ENCODE measurements at regions not wholly inside any gene's neighbourhood (a gene's known extent, or its start where the extent isn't known, plus 50 kb on each side); places are given as distances from the start of the nearest gene placed in this dataset.

GRCh38 chr6:115004982-115005381 is 662.2 kb upstream of the HS3ST5 start:
- no peak for TF ChIP-seq CTCF (IDR thresholded peaks at IDR 0.05; ENCODE audit: extremely low read depth, insufficient read depth, missing control alignments)
- in situ Hi-C loops (cut with MboI; ENCODE audit: low pct_unique_long_range_greater_than_20kb, low sequenced_read_pairs, unreplicated experiment): no loop called here
- no peak for DNase-seq (ENCODE audit: low spot score)

- in situ Hi-C loops (cut with MboI; ENCODE audit: low pct_unique_long_range_greater_than_20kb, low sequenced_read_pairs, unreplicated experiment): no loop called here
- no peak for TF ChIP-seq CTCF (IDR thresholded peaks at IDR 0.05; ENCODE audit: extremely low read depth, insufficient read depth, missing control alignments)
- DNase-seq (ENCODE audit: low spot score): no peak
Observed at GRCh38 chr6:115004204-115004603, 661.4 kb upstream of the HS3ST5 start.

- DNase-seq (ENCODE audit: low spot score): no peak
- in situ Hi-C loops (cut with MboI; ENCODE audit: low pct_unique_long_range_greater_than_20kb, low sequenced_read_pairs, unreplicated experiment): no loop called here
- no peak for TF ChIP-seq CTCF (IDR thresholded peaks at IDR 0.05; ENCODE audit: extremely low read depth, insufficient read depth, missing control alignments)
Observed at GRCh38 chr6:115001731-115002350, 659.0 kb upstream of the HS3ST5 start.

- no peak for DNase-seq (ENCODE audit: low spot score)
- TF ChIP-seq CTCF (IDR thresholded peaks at IDR 0.05; ENCODE audit: extremely low read depth, insufficient read depth, missing control alignments): no peak
- in situ Hi-C loops (cut with MboI; ENCODE audit: low pct_unique_long_range_greater_than_20kb, low sequenced_read_pairs, unreplicated experiment): no loop called here
Observed at GRCh38 chr6:115000736-115001135, 657.9 kb upstream of the HS3ST5 start.

- in situ Hi-C loops (cut with MboI; ENCODE audit: low pct_unique_long_range_greater_than_20kb, low sequenced_read_pairs, unreplicated experiment): no loop called here
- no peak for TF ChIP-seq CTCF (IDR thresholded peaks at IDR 0.05; ENCODE audit: extremely low read depth, insufficient read depth, missing control alignments)
- no peak for DNase-seq (ENCODE audit: low spot score)
Observed at GRCh38 chr6:114998492-114998891, 655.7 kb upstream of the HS3ST5 start.

GRCh38 chr6:114997813-114998292 is 655.0 kb upstream of the HS3ST5 start:
- in situ Hi-C loops (cut with MboI; ENCODE audit: low pct_unique_long_range_greater_than_20kb, low sequenced_read_pairs, unreplicated experiment): no loop called here
- no peak for DNase-seq (ENCODE audit: low spot score)
- TF ChIP-seq CTCF (IDR thresholded peaks at IDR 0.05; ENCODE audit: extremely low read depth, insufficient read depth, missing control alignments): no peak

Data from GM13977 (cell line).